GM12878 (cell line): ENCODE measurements at regions not wholly inside any gene's neighbourhood (a gene's known extent, or its start where the extent isn't known, plus 50 kb on each side); places are given as distances from the start of the nearest gene placed in this dataset.

ENCODE experiments used
- ATAC-seq: fragments of 200-7000 bp; cut with Tn5 transposase; 3 replicates; pipeline ENCODE4 v1.9.1; 2020; ENCODE audit warnings: mild to moderate bottlenecking, moderate library complexity
- BruUV-seq: library from RNA; stranded (reverse); fragments of 400-500 nt; replicated peaks from 2 replicates; lab custom pipeline; 2021; lab: Mats Ljungman, UMichigan
- CTCF ChIA-PET: fragments of 300-600 bp; sonication (Branson Sonifier 250); formaldehyde crosslinking; extraction: SDS; loops from one replicate; lab custom pipeline; 2021; ENCODE audit warnings: inconsistent platforms; lab: Yijun Ruan, JAX
- POLR2A ChIA-PET: fragments of 350-600 bp; formaldehyde crosslinking; extraction: SDS; loops from one replicate; lab custom pipeline; 2021; ENCODE audit warnings: inconsistent platforms; lab: Charles Lee
- RAD21 ChIA-PET: fragments of 300-600 bp; sonication (Branson Sonifier 250); formaldehyde crosslinking; loops from one replicate; lab custom pipeline; 2023; ENCODE audit warnings: antibody characterized with exemption; ENCODE audit not compliant: unreplicated experiment; lab: Charles Lee
- SMC1A ChIA-PET: fragments of 300-600 bp; sonication (Branson Sonifier 250); formaldehyde crosslinking; loops from one replicate; lab custom pipeline; 2023; ENCODE audit not compliant: unreplicated experiment, uncharacterized antibody; lab: Charles Lee
- DNase-seq: peaks from one replicate; pipeline ENCODE4 v3.0.0-alpha.2; 2011; ENCODE audit warnings: low read depth, low spot score
- FAIRE-seq: peaks from 3 replicates; lab custom pipeline; 2011; peaks lifted over from hg19 to GRCh38; lab: Jason Lieb, UNC
- H2AFZ ChIP-seq: 2 replicates; pipeline ENCODE4 v1.6.0; 2011; ENCODE audit warnings: low read depth, low read length, control low read depth; ENCODE audit not compliant: control insufficient read depth
- H3K27ac ChIP-seq: 2 replicates; pipeline ENCODE4 v1.5.1; 2011; ENCODE audit warnings: control low read depth; ENCODE audit not compliant: control insufficient read depth, insufficient read depth
- H3K27me3 ChIP-seq, 2 experiments: replicated peaks in 1 of 2; 2 replicates each; pipeline versions ENCODE4 v1.6.0 to v1.6.1; 2011; ENCODE audit warnings: low read length in 1 of 2; ENCODE audit not compliant: control insufficient read depth in 2 of 2, insufficient read depth in 2 of 2
- H3K36me3 ChIP-seq, 2 experiments: 2 replicates each; pipeline ENCODE4 v1.5.1; 2011; ENCODE audit warnings: low read length in 1 of 2; ENCODE audit not compliant: control insufficient read depth in 2 of 2, insufficient read depth in 2 of 2
- H3K4me1 ChIP-seq: 2 replicates; pipeline ENCODE4 v1.6.1; 2011; ENCODE audit warnings: mild to moderate bottlenecking, low read length, moderate library complexity, mixed read lengths; ENCODE audit not compliant: control insufficient read depth, insufficient read depth
- H3K4me2 ChIP-seq: 2 replicates; pipeline ENCODE4 v1.6.0; 2011; ENCODE audit warnings: control low read depth; ENCODE audit not compliant: control insufficient read depth, insufficient read depth
- H3K4me3 ChIP-seq: fragments of 200-600 bp; sonication (generic); 2 replicates; pipeline ENCODE4 v1.5.1; 2016
- H3K79me2 ChIP-seq: 2 replicates; pipeline ENCODE4 v1.6.0; 2011; ENCODE audit warnings: low read length; ENCODE audit not compliant: control insufficient read depth, insufficient read depth
- H3K9ac ChIP-seq: 2 replicates; pipeline ENCODE4 v1.8.0; 2011; ENCODE audit warnings: low read length, control low read depth, mixed read lengths; ENCODE audit not compliant: control insufficient read depth, insufficient read depth
- H3K9me3 ChIP-seq: replicated peaks from 3 replicates; pipeline ENCODE4 v1.5.1; 2011; ENCODE audit warnings: mild to moderate bottlenecking, low read length; ENCODE audit not compliant: control insufficient read depth, insufficient read depth
- H4K20me1 ChIP-seq: 2 replicates; pipeline ENCODE4 v1.6.0; 2011; ENCODE audit not compliant: control insufficient read depth, insufficient read depth
- BMI1 ChIP-seq: fragments of 450-650 bp; IDR thresholded peaks from 2 replicates; pipeline ENCODE4 v1.6.1; 2016; ENCODE audit warnings: mild to moderate bottlenecking, moderate library complexity, borderline replicate concordance
- CBX3 ChIP-seq: fragments of 200-600 bp; sonication (generic); IDR thresholded peaks from 2 replicates; pipeline ENCODE4 v1.6.1; 2016; ENCODE audit warnings: low read depth, borderline replicate concordance
- CEBPZ ChIP-seq: fragments of 150-350 bp; IDR thresholded peaks from 2 replicates; pipeline ENCODE4 v1.6.1; 2016; ENCODE audit warnings: low read depth, low read length
- E2F4 ChIP-seq: IDR thresholded peaks from 2 replicates; pipeline ENCODE4 v1.6.1; 2012; ENCODE audit warnings: low read depth, low read length, improper control_type of control experiment
- IRF4 ChIP-seq: IDR thresholded peaks from 2 replicates; pipeline ENCODE4 v1.6.1; 2011; ENCODE audit warnings: low read depth, low read length
- KLF5 ChIP-seq: fragments of 450-650 bp; IDR thresholded peaks from 2 replicates; pipeline ENCODE4 v1.6.1; 2014; ENCODE audit warnings: mild to moderate bottlenecking; ENCODE audit not compliant: partially characterized antibody
- POU2F2 ChIP-seq: IDR thresholded peaks from 3 replicates; pipeline ENCODE4 v1.6.1; 2011; ENCODE audit warnings: low read depth, mild to moderate bottlenecking, low read length, borderline replicate concordance
- SMAD1 ChIP-seq: fragments of 450-650 bp; IDR thresholded peaks from 2 replicates; pipeline ENCODE4 v1.6.1; 2018; ENCODE audit warnings: mild to moderate bottlenecking, low read depth; ENCODE audit not compliant: partially characterized antibody
- SMARCA5 ChIP-seq: fragments of 450-650 bp; IDR thresholded peaks from 2 replicates; pipeline ENCODE4 v1.6.1; 2017; ENCODE audit warnings: mild to moderate bottlenecking
- TBL1XR1 ChIP-seq: IDR thresholded peaks from 2 replicates; pipeline ENCODE4 v1.6.1; 2012; ENCODE audit warnings: low read depth, low read length, improper control_type of control experiment
- USF1 ChIP-seq: IDR thresholded peaks from 2 replicates; pipeline ENCODE4 v1.6.1; 2011; ENCODE audit warnings: borderline replicate concordance, low read depth, mild to moderate bottlenecking, moderate library complexity, mixed read lengths, low read length; ENCODE audit not compliant: insufficient read depth; ENCODE audit errors: extremely low read length
- ZBTB40 ChIP-seq: fragments of 450-650 bp; IDR thresholded peaks from 2 replicates; pipeline ENCODE4 v1.6.1; 2016; ENCODE audit warnings: mild to moderate bottlenecking, moderate library complexity, borderline replicate concordance
- ZSCAN29 ChIP-seq: fragments of 450-650 bp; IDR thresholded peaks from 2 replicates; pipeline ENCODE4 v1.6.1; 2017; ENCODE audit warnings: mild to moderate bottlenecking, moderate library complexity
- WGBS: methylation state at CpG from one replicate; pipeline ENCODE4 v1.1.6; 2016; ENCODE audit warnings: low lambda C conversion rate; ENCODE audit not compliant: insufficient replicate concordance, insufficient coverage; ENCODE audit errors: missing lambda C conversion rate; 5-methylcytosine and 5-hydroxymethylcytosine counted together
- in situ Hi-C: fragments of 300-500 bp; cut with MboI; formaldehyde crosslinking; loops from 9 replicates; pipeline ENCODE4 v1.14.3; 2018; ENCODE audit warnings: mixed read lengths
- intact Hi-C: fragments of 100-400 bp; cut with micrococcal nuclease; formaldehyde crosslinking; loops from one replicate; pipeline ENCODE4 v1.14.2; 2022; ENCODE audit not compliant: unreplicated experiment

GRCh38 chr1:187491082-187491720 lies 662.5 kb downstream of the PLA2G4A start:
- 4% methylated on average over 5 of the region's 5 CpGs for WGBS
- ChIA-PET POLR2A (no interaction called here), RAD21 (no interaction called here), SMC1A (no interaction called here), CTCF (no interaction called here)
- no TSS peak for BruUV-seq
- no peak overlapping the region for H3K4me2 ChIP-seq
- intact Hi-C loops = no loop called here
- in situ Hi-C loops = no loop called here
- FAIRE-seq (no peak), DNase-seq (no peak), ATAC-seq (no peak)
- H4K20me1 ChIP-seq = no peaks in the 10 kb centered on the region
- no peaks in the 10 kb centered on the region for H3K36me3 ChIP-seq
- no peak overlapping the region for H3K27ac ChIP-seq
- no peaks in the 10 kb centered on the region for H3K27me3 ChIP-seq
- no peak overlapping the region for H3K9ac ChIP-seq
- no peak for TF ChIP-seq CEBPZ
- TF ChIP-seq POU2F2 = no peak
- no peak for TF ChIP-seq USF1
- no peak for TF ChIP-seq KLF5
- TF ChIP-seq TBL1XR1 = no peak
- TF ChIP-seq SMARCA5 = no peak
- no peak for TF ChIP-seq ZBTB40
- TF ChIP-seq ZSCAN29 = no peak
- no peak for TF ChIP-seq BMI1
- no peak for TF ChIP-seq IRF4
- no peak for TF ChIP-seq SMAD1
- no peak for TF ChIP-seq CBX3
- TF ChIP-seq E2F4 = no peak
- no peaks in the 10 kb centered on the region for H3K79me2 ChIP-seq
- H2AFZ ChIP-seq = no peak overlapping the region
- no peaks in the 10 kb centered on the region for H3K4me1 ChIP-seq
- H3K9me3 ChIP-seq = no peaks in the 10 kb centered on the region
- no peak overlapping the region for H3K4me3 ChIP-seq
